HG02588 (cell line): ENCODE measurements at regions not wholly inside any gene's neighbourhood (a gene's known extent, or its start where the extent isn't known, plus 50 kb on each side); places are given as distances from the start of the nearest gene placed in this dataset.

Experiments used
- ATAC-seq: cut with Tn5 transposase; IDR thresholded peaks from one replicate; pipeline ENCODE4 v1.9.1; 2021; ENCODE audit warnings: mild to moderate bottlenecking, moderate library complexity; ENCODE audit not compliant: unreplicated experiment

- no peak for ATAC-seq
Measured at GRCh38 chr2:221145396-221145795, 426.7 kb downstream of the EPHA4 start.

DNA sequence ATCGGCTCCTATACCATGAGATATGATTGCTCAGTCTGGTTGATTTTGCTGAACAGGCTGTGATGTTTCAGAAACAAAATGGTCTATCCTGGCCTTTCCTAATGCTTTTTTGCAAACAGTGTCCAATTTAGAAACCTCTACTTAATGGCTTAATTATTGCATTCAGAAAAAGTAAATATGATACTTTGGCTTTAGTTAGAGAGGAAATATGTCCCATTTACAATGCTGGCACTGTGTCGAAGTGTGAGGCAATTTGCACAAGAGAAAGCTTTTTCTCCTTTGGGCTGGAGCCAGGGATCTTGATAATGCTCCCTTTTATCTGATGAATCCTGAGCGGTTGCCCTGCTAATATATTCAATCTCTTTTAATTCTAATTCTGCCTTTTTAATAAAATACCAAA lies 418.9 kb downstream of the EPHA4 start:
- ATAC-seq = no peak

GRCh38 chr2:221154176-221154575 lies 417.9 kb downstream of the EPHA4 start:
- ATAC-seq = no peak

GRCh38 chr2:221156062-221156734 lies 415.9 kb downstream of the EPHA4 start:
- no peak for ATAC-seq

DNA sequence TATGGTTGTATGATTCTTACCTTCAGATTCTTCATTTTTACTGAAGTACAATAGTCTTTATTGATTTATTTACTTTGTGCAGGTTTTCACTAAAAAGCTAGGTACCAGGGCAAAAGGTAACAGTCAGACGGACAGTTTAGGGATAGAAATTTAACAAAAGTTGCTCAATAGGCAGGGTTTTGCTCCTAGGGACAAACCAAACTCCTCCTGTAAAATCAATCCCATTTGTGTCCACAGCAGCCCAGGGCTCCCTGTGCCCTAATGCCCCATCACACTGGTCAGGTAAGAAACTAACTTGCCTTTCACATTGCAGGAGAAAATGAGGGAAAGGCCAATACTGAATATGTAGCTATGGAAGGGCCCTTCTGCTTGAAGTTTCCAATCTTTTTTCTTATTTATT lies 410.9 kb downstream of the EPHA4 start:
- ATAC-seq = no peak

- ATAC-seq = no peak
Measured at GRCh38 chr2:221166292-221166691, 405.8 kb downstream of the EPHA4 start.

- ATAC-seq = no peak
Measured at GRCh38 chr2:221167561-221167960, 404.5 kb downstream of the EPHA4 start.

GRCh38 chr2:221169724-221170123 lies 402.4 kb downstream of the EPHA4 start:
- no peak for ATAC-seq

DNA sequence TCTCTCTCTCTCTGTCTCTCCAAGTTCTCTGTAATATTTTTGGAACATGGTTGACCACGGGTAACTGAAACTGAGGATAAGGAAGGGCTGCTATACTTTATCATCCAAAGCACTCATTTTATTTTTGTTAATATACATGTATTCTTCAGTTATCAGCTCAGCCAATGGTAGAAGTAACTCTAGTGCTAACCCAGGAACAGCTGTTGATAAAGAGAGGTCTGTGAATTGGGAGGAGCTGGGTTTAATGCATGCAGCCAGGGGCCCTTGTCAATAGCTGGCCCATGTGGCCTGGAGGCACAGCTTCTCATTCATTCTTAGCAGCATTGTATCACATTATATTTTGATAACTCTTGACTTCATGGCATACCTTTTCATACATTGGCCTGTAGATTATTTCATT lies 401.6 kb downstream of the EPHA4 start:
- ATAC-seq = no peak

DNA sequence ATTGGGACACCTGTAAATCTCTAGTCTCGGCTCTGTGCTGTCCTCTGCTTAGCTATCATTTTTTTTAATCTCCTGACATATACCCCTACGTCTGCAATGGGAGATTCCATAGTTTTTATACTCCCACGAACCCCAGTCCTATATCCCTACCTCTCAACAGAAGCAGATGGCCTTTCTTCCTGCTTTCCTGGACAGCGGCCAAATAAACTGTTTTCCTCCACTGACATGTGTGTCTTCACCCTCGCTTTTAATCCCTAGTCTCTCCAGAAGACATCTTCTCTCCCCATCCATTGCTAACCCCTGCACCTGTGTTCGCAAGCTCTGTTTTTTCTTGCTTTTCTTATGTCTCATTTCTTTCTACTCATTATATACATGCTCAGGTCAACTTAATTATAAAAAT lies 395.4 kb downstream of the EPHA4 start:
- no peak for ATAC-seq

GRCh38 chr2:221178139-221178538 lies 394.0 kb downstream of the EPHA4 start:
- no peak for ATAC-seq

GRCh38 chr2:221186873-221187272 lies 385.2 kb downstream of the EPHA4 start:
- ATAC-seq = no peak

- no peak for ATAC-seq
Measured at GRCh38 chr2:221189431-221190067, 382.6 kb downstream of the EPHA4 start.

- ATAC-seq = no peak
Measured at GRCh38 chr2:221195829-221196228, 376.3 kb downstream of the EPHA4 start.

- no peak for ATAC-seq
Measured at GRCh38 chr2:221197225-221197856, 374.8 kb downstream of the EPHA4 start.

DNA sequence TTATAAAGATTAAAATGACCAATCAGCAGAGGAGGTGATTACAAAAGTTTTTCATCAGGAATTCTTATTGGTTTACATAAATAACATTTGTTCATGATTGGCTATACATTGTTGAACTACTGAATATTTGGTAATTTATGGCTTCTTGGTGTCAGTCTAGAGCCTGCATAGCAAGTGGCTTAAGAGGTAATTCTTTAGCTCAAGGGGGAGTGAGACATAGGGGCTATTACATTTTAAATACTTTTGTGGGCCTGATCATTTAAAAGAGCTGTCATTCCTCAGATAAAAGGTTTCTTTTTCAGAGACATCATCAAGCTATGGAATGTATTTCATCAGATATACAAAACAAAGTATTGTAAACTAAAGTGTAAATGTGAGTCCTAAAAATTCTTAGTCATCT lies 373.8 kb downstream of the EPHA4 start:
- ATAC-seq = no peak

- no peak for ATAC-seq
Measured at GRCh38 chr2:221200184-221200839, 371.8 kb downstream of the EPHA4 start.

DNA sequence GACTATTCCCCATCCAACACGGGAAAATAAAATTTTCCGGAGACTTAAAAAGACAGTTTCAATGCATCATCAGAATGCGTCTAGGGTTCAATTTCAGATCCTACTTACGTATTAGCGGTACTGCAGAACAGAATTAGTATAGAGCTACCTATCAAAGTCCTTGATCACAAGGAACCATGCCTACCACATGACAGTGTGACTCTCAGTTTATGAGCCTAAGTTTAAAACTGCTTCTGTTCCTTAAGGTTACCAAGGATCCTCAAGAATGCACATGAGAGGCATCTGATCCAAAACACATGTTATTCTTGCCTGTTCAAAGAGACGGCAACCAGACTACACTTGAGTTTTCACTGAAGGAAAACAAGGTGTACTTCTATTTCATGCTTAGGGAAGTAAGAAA lies 369.7 kb downstream of the EPHA4 start:
- ATAC-seq = no peak

DNA sequence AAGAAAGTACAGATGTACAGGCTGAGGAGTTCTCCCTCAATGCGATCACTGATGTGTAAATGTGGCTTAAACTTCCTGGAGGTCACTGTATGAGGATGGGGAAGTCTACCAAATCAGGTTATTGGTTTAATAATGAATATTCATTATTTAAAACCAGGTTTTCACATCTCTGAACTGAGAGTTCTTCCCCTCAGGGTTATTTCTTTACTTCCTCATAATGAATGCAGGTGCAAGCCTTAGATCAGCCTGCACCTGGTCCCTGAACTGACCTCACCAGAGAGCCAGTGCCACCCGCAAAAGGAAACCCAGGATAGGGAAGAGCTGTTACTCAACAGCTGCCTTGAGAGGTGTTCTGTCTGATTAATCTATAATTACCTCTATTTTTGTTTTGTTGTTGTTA lies 369.0 kb downstream of the EPHA4 start:
- ATAC-seq = peak; percentile 97

GRCh38 chr2:221203856-221204255 lies 368.2 kb downstream of the EPHA4 start:
- ATAC-seq = no peak

- no peak for ATAC-seq
Measured at GRCh38 chr2:221204699-221205098, 367.4 kb downstream of the EPHA4 start.
